Neuronal stem cell (in vitro differentiated cells): ENCODE measurements at regions not wholly inside any gene's neighbourhood (a gene's known extent, or its start where the extent isn't known, plus 50 kb on each side); places are given as distances from the start of the nearest gene placed in this dataset.
"Not testable (repeated sequence)": the region's sequence is repeated elsewhere in the genome, so short reads cannot be mapped to it uniquely, and the experiment has no call there.

Experiments used
- DNase-seq: peaks from one replicate; pipeline ENCODE4 v3.0.0-alpha.2; 2013; ENCODE audit warnings: low spot score
- H2AFZ ChIP-seq: one replicate; pipeline ENCODE4 v1.6.1; 2013; ENCODE audit warnings: mild to moderate bottlenecking, low read length, inconsistent platforms
- H2AK5ac ChIP-seq: 2 replicates; pipeline ENCODE4 v1.6.1; 2013; ENCODE audit warnings: low read depth, mild to moderate bottlenecking, inconsistent platforms, low read length, moderate library complexity, mixed read lengths
- H2BK120ac ChIP-seq: 2 replicates; pipeline ENCODE4 v1.6.1; 2013; ENCODE audit warnings: low read depth, mild to moderate bottlenecking, inconsistent platforms, low read length, moderate library complexity, mixed read lengths
- H2BK12ac ChIP-seq: one replicate; pipeline ENCODE4 v1.6.1; 2013; ENCODE audit warnings: low read length, inconsistent platforms
- H2BK15ac ChIP-seq: 2 replicates; pipeline ENCODE4 v1.6.1; 2013; ENCODE audit warnings: mild to moderate bottlenecking, low read length, inconsistent platforms, mixed read lengths
- H2BK5ac ChIP-seq: one replicate; pipeline ENCODE4 v1.6.1; 2013; ENCODE audit warnings: inconsistent platforms, mild to moderate bottlenecking, low read length, moderate library complexity
- H3K14ac ChIP-seq: one replicate; pipeline ENCODE4 v1.6.1; 2013; ENCODE audit warnings: low read length, inconsistent platforms
- H3K18ac ChIP-seq: 2 replicates; pipeline ENCODE4 v1.6.1; 2013; ENCODE audit warnings: low read length, inconsistent platforms
- H3K23ac ChIP-seq: 2 replicates; pipeline ENCODE4 v1.6.1; 2013; ENCODE audit warnings: low read depth, mild to moderate bottlenecking, mixed read lengths, low read length, inconsistent platforms; ENCODE audit not compliant: poor library complexity
- H3K27ac ChIP-seq: replicated peaks from 3 replicates; pipeline ENCODE4 v1.5.1; 2013; ENCODE audit warnings: low read length, inconsistent platforms
- H3K27me3 ChIP-seq, 3 experiments: 2 replicates each; pipeline ENCODE4 v1.6.1; 2013; ENCODE audit warnings: low read length in 3 of 3, mild to moderate bottlenecking in 2 of 3, inconsistent platforms in 1 of 3, low read depth in 1 of 3, mixed read lengths in 1 of 3, moderate library complexity in 1 of 3; ENCODE audit not compliant: control insufficient read depth in 3 of 3, insufficient read depth in 3 of 3
- H3K36me3 ChIP-seq, 2 donors: replicated peaks in 1 of 2; 2 replicates each; pipeline ENCODE4 v1.6.1; 2013; ENCODE audit warnings: low read length in 2 of 2; ENCODE audit not compliant: control insufficient read depth in 2 of 2, insufficient read depth in 2 of 2
- H3K4ac ChIP-seq: 2 replicates; pipeline ENCODE4 v1.6.1; 2013; ENCODE audit warnings: inconsistent platforms, mild to moderate bottlenecking, low read length, moderate library complexity
- H3K4me1 ChIP-seq, 2 donors: 1 replicate in 1 of 2; 2 replicates in 1 of 2; pipeline ENCODE4 v1.6.1; 2013; ENCODE audit warnings: low read length in 2 of 2, low read depth in 1 of 2; ENCODE audit not compliant: control insufficient read depth in 2 of 2, insufficient read depth in 1 of 2
- H3K4me2 ChIP-seq: one replicate; pipeline ENCODE4 v1.6.1; 2013; ENCODE audit warnings: mild to moderate bottlenecking, low read length, inconsistent platforms; ENCODE audit not compliant: insufficient read depth, poor library complexity, severe bottlenecking
- H3K4me3 ChIP-seq, 2 donors: 2 replicates each; pipeline ENCODE4 v1.5.1; 2013; ENCODE audit warnings: low read length in 2 of 2, mild to moderate bottlenecking in 2 of 2, inconsistent platforms in 1 of 2, moderate library complexity in 1 of 2
- H3K79me1 ChIP-seq: one replicate; pipeline ENCODE4 v1.6.1; 2013; ENCODE audit warnings: low read depth, mild to moderate bottlenecking, inconsistent platforms, low read length, moderate library complexity
- H3K9ac ChIP-seq: one replicate; pipeline ENCODE4 v1.6.1; 2013; ENCODE audit warnings: mild to moderate bottlenecking, low read depth, low read length, inconsistent platforms; ENCODE audit not compliant: poor library complexity
- H3K9me3 ChIP-seq, 2 donors: replicated peaks in 1 of 2; 2 replicates each; pipeline versions ENCODE3 to v1.6.1; 2013; ENCODE audit warnings: low read length in 2 of 2, mild to moderate bottlenecking in 2 of 2, inconsistent platforms in 1 of 2, low read depth in 1 of 2, mixed read lengths in 1 of 2, moderate library complexity in 1 of 2; ENCODE audit not compliant: control insufficient read depth in 2 of 2, insufficient read depth in 1 of 2
- H4K8ac ChIP-seq: one replicate; pipeline ENCODE4 v1.6.1; 2013; ENCODE audit warnings: low read depth, mild to moderate bottlenecking, inconsistent platforms, low read length, moderate library complexity
- H4K91ac ChIP-seq: one replicate; pipeline ENCODE4 v1.6.1; 2013; ENCODE audit warnings: low read length, low read depth, mild to moderate bottlenecking, inconsistent platforms; ENCODE audit not compliant: poor library complexity
- WGBS, 2 donors: extraction: QIAGEN DNeasy Blood & Tissue Kit; methylation state at CpG; one replicate each; pipeline ENCODE4 v1.1.7; 2013; ENCODE audit warnings: missing lambda C conversion rate in 2 of 2, mixed read lengths in 1 of 2; ENCODE audit not compliant: insufficient read length in 2 of 2, insufficient replicate concordance in 1 of 2; ENCODE audit errors: extremely low coverage in 2 of 2; 5-methylcytosine and 5-hydroxymethylcytosine counted together

GRCh38 chr20:29031262-29031982 is 2226.0 kb upstream of the DEFB115 start:
- not testable (repeated sequence) for H3K9ac ChIP-seq, H3K4me2 ChIP-seq, H4K8ac ChIP-seq, H3K4ac ChIP-seq, H2BK5ac ChIP-seq, H3K4me1 ChIP-seq, H3K4me3 ChIP-seq, H3K36me3 ChIP-seq, H3K27me3 ChIP-seq, H3K9me3 ChIP-seq, H2BK15ac ChIP-seq, H2BK12ac ChIP-seq, H2AK5ac ChIP-seq, H4K91ac ChIP-seq, H3K79me1 ChIP-seq, H3K18ac ChIP-seq, H2BK120ac ChIP-seq, H2AFZ ChIP-seq, H3K27ac ChIP-seq, DNase-seq, H3K23ac ChIP-seq, H3K14ac ChIP-seq
- no CpG with 5 or more reads among the region's 16 CpGs for WGBS, 2 donors

GRCh38 chr20:29044239-29044638 is 2213.2 kb upstream of the DEFB115 start:
- not testable (repeated sequence) for H3K18ac ChIP-seq, H2AFZ ChIP-seq, H3K4ac ChIP-seq, H4K91ac ChIP-seq, H3K23ac ChIP-seq, H3K36me3 ChIP-seq, H2BK5ac ChIP-seq, H2BK15ac ChIP-seq, H2BK120ac ChIP-seq, H3K9me3 ChIP-seq, H2BK12ac ChIP-seq, H3K4me1 ChIP-seq, H4K8ac ChIP-seq, DNase-seq, H3K27me3 ChIP-seq, H3K27ac ChIP-seq, H3K4me3 ChIP-seq, H3K4me2 ChIP-seq, H3K14ac ChIP-seq, H2AK5ac ChIP-seq, H3K79me1 ChIP-seq
- no CpG with 5 or more reads among the region's 12 CpGs for WGBS, 2 donors
- peak overlapping the region; percentile 21 for H3K9ac ChIP-seq

GRCh38 chr20:29050008-29050606 is 2207.4 kb upstream of the DEFB115 start:
- not testable (repeated sequence) for DNase-seq, H2BK15ac ChIP-seq, H4K91ac ChIP-seq, H3K27ac ChIP-seq, H2AFZ ChIP-seq, H3K9me3 ChIP-seq, H2AK5ac ChIP-seq, H3K79me1 ChIP-seq, H4K8ac ChIP-seq, H2BK12ac ChIP-seq, H3K4me2 ChIP-seq, H3K36me3 ChIP-seq, H3K18ac ChIP-seq, H3K4ac ChIP-seq, H3K9ac ChIP-seq, H3K4me3 ChIP-seq, H3K23ac ChIP-seq, H3K27me3 ChIP-seq, H3K14ac ChIP-seq, H2BK5ac ChIP-seq, H3K4me1 ChIP-seq, H2BK120ac ChIP-seq
- no CpG with 5 or more reads among the region's 4 CpGs for WGBS, 2 donors

GRCh38 chr20:29057866-29058484 is 2199.5 kb upstream of the DEFB115 start:
- WGBS, 2 donors: no CpG with 5 or more reads among the region's 6 CpGs

More at GRCh38 chr20:29057866-29058484, 2199.5 kb upstream of the DEFB115 start:
- not testable (repeated sequence) for H2BK12ac ChIP-seq, H3K14ac ChIP-seq, H3K4ac ChIP-seq, H4K91ac ChIP-seq, H3K23ac ChIP-seq, H3K79me1 ChIP-seq, H3K9ac ChIP-seq, DNase-seq, H2AK5ac ChIP-seq, H2AFZ ChIP-seq, H3K4me2 ChIP-seq, H3K9me3 ChIP-seq, H3K4me3 ChIP-seq, H3K27ac ChIP-seq, H2BK15ac ChIP-seq, H3K18ac ChIP-seq, H2BK120ac ChIP-seq, H3K27me3 ChIP-seq, H4K8ac ChIP-seq, H2BK5ac ChIP-seq, H3K36me3 ChIP-seq, H3K4me1 ChIP-seq
